ENCODE measurements at regions not wholly inside any gene's neighbourhood (a gene's known extent, or its start where the extent isn't known, plus 50 kb on each side); places are given as distances from the start of the nearest gene placed in this dataset.

- TF ChIP-seq CTCF (conservative IDR thresholded peaks at IDR 0.05; ENCODE audit: low read length) (no peak), EZH2phosphoT487 (IDR thresholded peaks at IDR 0.05; ENCODE audit: borderline replicate concordance) (no peak)
Measured at GRCh38 chr12:25764892-25765291, 193.6 kb upstream of the RASSF8 start.

Data from Loucy (cell line).